Caco-2 (cell line): ENCODE measurements at regions not wholly inside any gene's neighbourhood (a gene's known extent, or its start where the extent isn't known, plus 50 kb on each side); places are given as distances from the start of the nearest gene placed in this dataset.
A peak's percentile ranks its signal among the peaks of the same experiment; 100 is the strongest.

Experiments used
- BruUV-seq: library from RNA; stranded (reverse); fragments of 400-500 nt; replicated peaks from 2 replicates; lab custom pipeline; 2021; lab: Mats Ljungman, UMichigan
- CTCF ChIA-PET: fragments of 300-600 bp; sonication (Branson Sonifier 250); formaldehyde crosslinking; loops from one replicate; lab custom pipeline; 2022; ENCODE audit warnings: antibody characterized with exemption; lab: Charles Lee
- POLR2A ChIA-PET: fragments of 300-600 bp; sonication (Branson Sonifier 250); formaldehyde crosslinking; loops from one replicate; lab custom pipeline; 2022; ENCODE audit warnings: antibody characterized with exemption; lab: Charles Lee
- DNase-seq, 2 experiments: peaks; one replicate each; pipeline versions ENCODE4 v3.0.0 to v3.0.0-alpha.2; 2020 to 2022
- H3K27me3 ChIP-seq: replicated peaks from 2 replicates; pipeline ENCODE4 v1.6.0; 2011; ENCODE audit warnings: low read length; ENCODE audit not compliant: control insufficient read depth, insufficient read depth
- H3K36me3 ChIP-seq: 2 replicates; pipeline ENCODE4 v1.5.1; 2011; ENCODE audit warnings: low read length; ENCODE audit not compliant: control insufficient read depth, insufficient read depth
- H3K4me1 ChIP-seq: fragments of 250-450 bp; sonication (Bioruptor Pico); 2 replicates; pipeline ENCODE4 v1.5.1; 2020; ENCODE audit warnings: mild to moderate bottlenecking
- H3K4me3 ChIP-seq: 2 replicates; pipeline ENCODE4 v1.5.1; 2011; ENCODE audit warnings: low read depth, mild to moderate bottlenecking, control low read depth, low read length
- H3K9me3 ChIP-seq: fragments of 250-450 bp; sonication (Bioruptor Pico); 2 replicates; pipeline ENCODE4 v1.5.1; 2020; ENCODE audit warnings: mild to moderate bottlenecking, moderate library complexity
- H3K27ac Mint-ChIP-seq: one replicate; pipeline ENCODE4 v1.8.0; 2022; ENCODE audit warnings: mixed read lengths; ENCODE audit not compliant: unreplicated experiment
- H3K27me3 Mint-ChIP-seq: one replicate; pipeline ENCODE4 v1.8.0; 2022; ENCODE audit warnings: mixed read lengths; ENCODE audit not compliant: insufficient read depth, unreplicated experiment
- H3K36me3 Mint-ChIP-seq: one replicate; pipeline ENCODE4 v1.8.0; 2022; ENCODE audit warnings: mild to moderate bottlenecking, mixed read lengths; ENCODE audit not compliant: insufficient read depth, unreplicated experiment
- H3K4me1 Mint-ChIP-seq: one replicate; pipeline ENCODE4 v1.8.0; 2022; ENCODE audit warnings: low read depth, mixed read lengths; ENCODE audit not compliant: unreplicated experiment
- H3K4me3 Mint-ChIP-seq: one replicate; pipeline ENCODE4 v1.8.0; 2022; ENCODE audit warnings: mild to moderate bottlenecking, moderate library complexity, mixed read lengths; ENCODE audit not compliant: unreplicated experiment
- H3K9me3 Mint-ChIP-seq: one replicate; pipeline ENCODE4 v1.8.0; 2022; ENCODE audit warnings: mixed read lengths; ENCODE audit not compliant: unreplicated experiment
- intact Hi-C: fragments of 100-400 bp; cut with micrococcal nuclease; formaldehyde crosslinking; loops from one replicate; pipeline ENCODE4 v1.10.0; 2022; ENCODE audit not compliant: unreplicated experiment
- TF ChIP-seq, protein P1 (sequence below), 2 experiments: fragments of 200-600 bp in 1 of 2; IDR thresholded peaks; 1 replicate in 1 of 2; 2 replicates in 1 of 2; pipeline versions ENCODE4 v1.5.1 to v1.8.0; 2011 to 2022; ENCODE audit warnings: antibody characterized with exemption in 1 of 2, control low read depth in 1 of 2, inconsistent platforms in 1 of 2, low read depth in 1 of 2, low read length in 1 of 2, mild to moderate bottlenecking in 1 of 2, moderate library complexity in 1 of 2; ENCODE audit not compliant: insufficient read depth in 1 of 2, severe bottlenecking in 1 of 2, unreplicated experiment in 1 of 2

DNA sequence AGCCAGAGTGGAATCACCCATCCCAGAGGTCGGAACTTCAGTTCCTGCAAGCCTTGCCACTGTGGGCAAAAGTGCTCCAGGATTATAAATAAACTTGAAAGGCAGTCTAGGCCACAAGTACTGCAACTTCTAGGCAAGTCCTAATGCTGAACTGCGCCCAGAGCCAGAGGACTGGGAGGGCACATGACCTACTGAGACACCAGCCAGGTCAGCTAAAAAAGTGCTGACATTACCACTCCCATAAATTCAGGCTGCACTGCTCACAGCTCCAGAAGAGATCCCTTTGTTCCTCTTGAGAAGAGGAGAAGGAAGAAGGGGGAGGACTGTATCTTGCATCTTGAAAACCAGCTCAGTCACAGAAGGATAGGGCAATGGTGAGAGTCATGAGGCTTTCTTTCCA, 1084.1 kb upstream of the PHF14 start:
- intact Hi-C loops = no loop called here
- no peak overlapping the region for H3K4me3 Mint-ChIP-seq
- Histone ChIP-seq H3K27me3 (no peaks in the 10 kb centered on the region), H3K36me3 (no peaks in the 10 kb centered on the region), H3K4me1 (no peaks in the 10 kb centered on the region), H3K4me3 (no peak overlapping the region), H3K9me3 (no peaks in the 10 kb centered on the region)
- no peaks in the 10 kb centered on the region for H3K27me3 Mint-ChIP-seq
- no peaks in the 10 kb centered on the region for H3K36me3 Mint-ChIP-seq
- H3K4me1 Mint-ChIP-seq = no peaks in the 10 kb centered on the region
- no peak overlapping the region for H3K27ac Mint-ChIP-seq
- peaks cover 14% of the 10 kb centered on the region for H3K9me3 Mint-ChIP-seq
- no peak for DNase-seq
- TF ChIP-seq, protein P1, sequence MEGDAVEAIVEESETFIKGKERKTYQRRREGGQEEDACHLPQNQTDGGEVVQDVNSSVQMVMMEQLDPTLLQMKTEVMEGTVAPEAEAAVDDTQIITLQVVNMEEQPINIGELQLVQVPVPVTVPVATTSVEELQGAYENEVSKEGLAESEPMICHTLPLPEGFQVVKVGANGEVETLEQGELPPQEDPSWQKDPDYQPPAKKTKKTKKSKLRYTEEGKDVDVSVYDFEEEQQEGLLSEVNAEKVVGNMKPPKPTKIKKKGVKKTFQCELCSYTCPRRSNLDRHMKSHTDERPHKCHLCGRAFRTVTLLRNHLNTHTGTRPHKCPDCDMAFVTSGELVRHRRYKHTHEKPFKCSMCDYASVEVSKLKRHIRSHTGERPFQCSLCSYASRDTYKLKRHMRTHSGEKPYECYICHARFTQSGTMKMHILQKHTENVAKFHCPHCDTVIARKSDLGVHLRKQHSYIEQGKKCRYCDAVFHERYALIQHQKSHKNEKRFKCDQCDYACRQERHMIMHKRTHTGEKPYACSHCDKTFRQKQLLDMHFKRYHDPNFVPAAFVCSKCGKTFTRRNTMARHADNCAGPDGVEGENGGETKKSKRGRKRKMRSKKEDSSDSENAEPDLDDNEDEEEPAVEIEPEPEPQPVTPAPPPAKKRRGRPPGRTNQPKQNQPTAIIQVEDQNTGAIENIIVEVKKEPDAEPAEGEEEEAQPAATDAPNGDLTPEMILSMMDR (IDR thresholded peaks at IDR 0.05; ENCODE audit: insufficient read depth in 1 of 2, low read depth in 1 of 2, low read length in 1 of 2, severe bottlenecking in 1 of 2, unreplicated experiment in 1 of 2) = no peak
- BruUV-seq = no TSS peak
- ChIA-PET POLR2A (no interaction called here), CTCF (no interaction called here)

DNA sequence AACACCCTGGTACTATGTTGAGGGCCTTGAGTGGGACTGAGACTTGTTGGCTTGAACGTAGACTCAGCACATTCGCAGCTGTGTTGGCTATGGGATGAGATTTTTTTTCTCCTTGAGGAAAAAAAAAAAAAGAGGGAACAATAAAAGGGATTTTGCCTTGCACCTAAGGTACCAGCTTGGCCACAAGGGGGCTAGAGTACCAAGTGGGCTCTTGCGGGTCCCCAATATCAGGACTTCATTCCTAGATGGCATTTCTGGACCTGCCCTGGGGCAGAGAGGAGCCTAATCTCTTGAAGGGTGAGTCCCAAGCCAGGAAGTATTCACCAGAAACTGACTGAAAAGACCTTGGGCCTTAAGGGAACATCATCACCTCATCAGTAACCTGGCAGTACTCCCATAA, 1083.6 kb upstream of the PHF14 start:
- ChIA-PET POLR2A (no interaction called here), CTCF (no interaction called here)
- H3K4me3 ChIP-seq = no peak overlapping the region
- H3K36me3 ChIP-seq = no peaks in the 10 kb centered on the region
- intact Hi-C loops = no loop called here
- DNase-seq = peak in 1 of 2 experiments; percentile 3
- H3K27me3 ChIP-seq = no peaks in the 10 kb centered on the region
- no peaks in the 10 kb centered on the region for H3K9me3 ChIP-seq
- Mint-ChIP-seq H3K9me3 (peaks cover 14% of the 10 kb centered on the region), H3K36me3 (no peaks in the 10 kb centered on the region), H3K27ac (no peak overlapping the region), H3K27me3 (no peaks in the 10 kb centered on the region), H3K4me3 (no peak overlapping the region), H3K4me1 (no peaks in the 10 kb centered on the region)
- TF ChIP-seq, protein P1 (IDR thresholded peaks at IDR 0.05; ENCODE audit: insufficient read depth in 1 of 2, low read depth in 1 of 2, low read length in 1 of 2, severe bottlenecking in 1 of 2, unreplicated experiment in 1 of 2) = no peak
- no TSS peak for BruUV-seq
- no peaks in the 10 kb centered on the region for H3K4me1 ChIP-seq

DNA sequence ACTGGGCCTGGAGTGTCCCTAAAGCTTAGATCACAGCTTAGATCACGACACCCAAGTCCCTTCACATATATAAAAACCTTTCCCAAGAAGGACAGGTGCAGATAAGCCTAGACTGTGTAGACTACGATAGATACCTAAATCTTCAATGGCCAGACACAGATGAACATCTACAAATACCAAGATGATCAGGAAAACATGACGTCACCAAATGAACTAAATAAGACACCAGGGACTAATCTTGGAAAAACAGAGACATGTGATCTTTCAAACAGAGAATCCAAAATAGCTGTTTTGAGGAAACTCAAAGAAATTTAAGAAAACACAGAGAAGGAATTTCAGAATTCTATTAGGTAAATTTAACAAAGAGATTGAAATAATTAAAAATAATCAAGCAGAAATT, 1082.6 kb upstream of the PHF14 start:
- Mint-ChIP-seq H3K36me3 (no peaks in the 10 kb centered on the region), H3K4me1 (no peaks in the 10 kb centered on the region), H3K9me3 (peaks cover 22% of the 10 kb centered on the region), H3K27ac (no peak overlapping the region), H3K27me3 (no peaks in the 10 kb centered on the region), H3K4me3 (no peak overlapping the region)
- Histone ChIP-seq H3K36me3 (no peaks in the 10 kb centered on the region), H3K9me3 (no peaks in the 10 kb centered on the region), H3K27me3 (no peaks in the 10 kb centered on the region), H3K4me3 (no peak overlapping the region), H3K4me1 (no peaks in the 10 kb centered on the region)
- no TSS peak for BruUV-seq
- CTCF ChIA-PET = no interaction called here
- TF ChIP-seq, protein P1 (IDR thresholded peaks at IDR 0.05; ENCODE audit: insufficient read depth in 1 of 2, low read depth in 1 of 2, low read length in 1 of 2, severe bottlenecking in 1 of 2, unreplicated experiment in 1 of 2) = no peak
- intact Hi-C loops = no loop called here
- DNase-seq = no peak
- POLR2A ChIA-PET = no interaction called here
